ENCODE measurements at regions not wholly inside any gene's neighbourhood (a gene's known extent, or its start where the extent isn't known, plus 50 kb on each side); places are given as distances from the start of the nearest gene placed in this dataset.
"Not testable (repeated sequence)": the region's sequence is repeated elsewhere in the genome, so short reads cannot be mapped to it uniquely, and the experiment has no call there.

- no peak for DNase-seq (ENCODE audit: low read depth in 1 of 2, low spot score in 1 of 2)
These were observed 105.6 kb upstream of the DAPK1 start for GRCh38 chr9:87392086-87392485.

GRCh38 chr9:87393706-87394230 is 103.9 kb upstream of the DAPK1 start:
- no peak for DNase-seq (ENCODE audit: low read depth in 1 of 2, low spot score in 1 of 2)

- DNase-seq (ENCODE audit: low read depth in 1 of 2, low spot score in 1 of 2): no peak
These were observed 101.7 kb upstream of the DAPK1 start for GRCh38 chr9:87395804-87396479.

- no peak for DNase-seq (ENCODE audit: low read depth in 1 of 2, low spot score in 1 of 2)
These were observed 96.0 kb upstream of the DAPK1 start for GRCh38 chr9:87401681-87402080.

- no peak for DNase-seq (ENCODE audit: low read depth in 1 of 2, low spot score in 1 of 2)
These were observed 95.1 kb upstream of the DAPK1 start for GRCh38 chr9:87402537-87402936.

- no peak for DNase-seq (ENCODE audit: low read depth in 1 of 2, low spot score in 1 of 2)
These were observed 91.8 kb upstream of the DAPK1 start for GRCh38 chr9:87405677-87406542.

- DNase-seq (ENCODE audit: low read depth in 1 of 2, low spot score in 1 of 2): no peak
These were observed 91.0 kb upstream of the DAPK1 start for GRCh38 chr9:87406543-87407166.

GRCh38 chr9:87410047-87411005 is 87.3 kb upstream of the DAPK1 start:
- DNase-seq (ENCODE audit: low read depth in 1 of 2, low spot score in 1 of 2): not testable (repeated sequence)

GRCh38 chr9:87420884-87421283 is 76.8 kb upstream of the DAPK1 start:
- DNase-seq (ENCODE audit: low read depth in 1 of 2, low spot score in 1 of 2): no peak

GRCh38 chr9:87421734-87422133 is 75.9 kb upstream of the DAPK1 start:
- no peak for DNase-seq (ENCODE audit: low read depth in 1 of 2, low spot score in 1 of 2)

- DNase-seq (ENCODE audit: low read depth in 1 of 2, low spot score in 1 of 2): no peak
These were observed 74.7 kb upstream of the DAPK1 start for GRCh38 chr9:87422999-87423398.

- not testable (repeated sequence) for DNase-seq (ENCODE audit: low read depth in 1 of 2, low spot score in 1 of 2)
These were observed 73.8 kb upstream of the DAPK1 start for GRCh38 chr9:87423885-87424284.

- DNase-seq (ENCODE audit: low read depth in 1 of 2, low spot score in 1 of 2): no peak
These were observed 72.5 kb upstream of the DAPK1 start for GRCh38 chr9:87425202-87425601.

- DNase-seq (ENCODE audit: low read depth in 1 of 2, low spot score in 1 of 2): no peak
These were observed 69.7 kb upstream of the DAPK1 start for GRCh38 chr9:87427851-87428506.

- no peak for DNase-seq (ENCODE audit: low read depth in 1 of 2, low spot score in 1 of 2)
These were observed 69.0 kb upstream of the DAPK1 start for GRCh38 chr9:87428659-87429058.

- no peak for DNase-seq (ENCODE audit: low read depth in 1 of 2, low spot score in 1 of 2)
These were observed 65.8 kb upstream of the DAPK1 start for GRCh38 chr9:87431837-87432236.

GRCh38 chr9:87433853-87434252 is 63.8 kb upstream of the DAPK1 start:
- no peak for DNase-seq (ENCODE audit: low read depth in 1 of 2, low spot score in 1 of 2)

- DNase-seq (ENCODE audit: low read depth in 1 of 2, low spot score in 1 of 2): no peak
These were observed 63.3 kb upstream of the DAPK1 start for GRCh38 chr9:87434366-87434765.

GRCh38 chr9:87435189-87435880 is 62.3 kb upstream of the DAPK1 start:
- no peak for DNase-seq (ENCODE audit: low read depth in 1 of 2, low spot score in 1 of 2)

- no peak for DNase-seq (ENCODE audit: low read depth in 1 of 2, low spot score in 1 of 2)
These were observed 61.0 kb upstream of the DAPK1 start for GRCh38 chr9:87436716-87437115.

All from activated CD4-positive, alpha-beta T cell treated with anti-CD3 and anti-CD28 coated beads, Interleukin-2, amount 50 U/mL, for 24 hours (primary cell).